Thyroid gland (tissue), 4 donors: ENCODE measurements at regions not wholly inside any gene's neighbourhood (a gene's known extent, or its start where the extent isn't known, plus 50 kb on each side); places are given as distances from the start of the nearest gene placed in this dataset.

Source experiments
- DNase-seq, 2 donors: peaks; one replicate each; pipeline ENCODE4 v3.0.0-alpha.2; 2019
- H3K27ac ChIP-seq, 3 donors: fragments of 200-600 bp; sonication (generic); 1 replicate in 2 of 3; 2 replicates in 1 of 3; pipeline ENCODE4 v1.5.1; 2016 to 2019; ENCODE audit warnings: mild to moderate bottlenecking in 1 of 3, moderate library complexity in 1 of 3
- H3K27me3 ChIP-seq: fragments of 200-600 bp; sonication (generic); one replicate; pipeline ENCODE4 v1.5.1; 2019
- H3K36me3 ChIP-seq, 2 donors: fragments of 200-600 bp; sonication (generic); one replicate each; pipeline ENCODE4 v1.5.1; 2016 to 2019
- H3K4me1 ChIP-seq, 2 donors: fragments of 200-600 bp; sonication (generic); one replicate each; pipeline ENCODE4 v1.5.1; 2017 to 2019
- H3K4me3 ChIP-seq, 3 donors: fragments of 200-600 bp; sonication (generic); replicated peaks in 1 of 3; 1 replicate in 2 of 3; 2 replicates in 1 of 3; pipeline ENCODE4 v1.5.1; 2016; ENCODE audit warnings: mild to moderate bottlenecking in 1 of 3
- H3K9me3 ChIP-seq: fragments of 200-600 bp; sonication (generic); one replicate; pipeline ENCODE4 v1.5.1; 2017
- POLR2A ChIP-seq, 2 donors: fragments of 450-650 bp; IDR thresholded peaks; one replicate each; pipeline ENCODE4 v1.6.1; 2017; ENCODE audit warnings: antibody characterized with exemption in 2 of 2, mild to moderate bottlenecking in 2 of 2, moderate library complexity in 1 of 2
- WGBS, 2 donors: methylation state at CpG; one replicate each; pipeline ENCODE4 v1.1.5; 2017; 5-methylcytosine and 5-hydroxymethylcytosine counted together
- intact Hi-C: fragments of 100-400 bp; cut with DNase I; formaldehyde crosslinking; loops from one replicate; pipeline ENCODE4 v1.15.1; 2023
- TF ChIP-seq, protein P1 (sequence below), 6 experiments: fragments of 200-600 bp in 3 of 6; fragments of 450-650 bp in 3 of 6; sonication (generic) in 3 of 6; IDR thresholded peaks; one replicate each; pipeline ENCODE4 v1.5.1; 2016 to 2019; ENCODE audit warnings: antibody characterized with exemption in 6 of 6, mild to moderate bottlenecking in 2 of 6, inconsistent platforms in 1 of 6, moderate library complexity in 1 of 6

DNA sequence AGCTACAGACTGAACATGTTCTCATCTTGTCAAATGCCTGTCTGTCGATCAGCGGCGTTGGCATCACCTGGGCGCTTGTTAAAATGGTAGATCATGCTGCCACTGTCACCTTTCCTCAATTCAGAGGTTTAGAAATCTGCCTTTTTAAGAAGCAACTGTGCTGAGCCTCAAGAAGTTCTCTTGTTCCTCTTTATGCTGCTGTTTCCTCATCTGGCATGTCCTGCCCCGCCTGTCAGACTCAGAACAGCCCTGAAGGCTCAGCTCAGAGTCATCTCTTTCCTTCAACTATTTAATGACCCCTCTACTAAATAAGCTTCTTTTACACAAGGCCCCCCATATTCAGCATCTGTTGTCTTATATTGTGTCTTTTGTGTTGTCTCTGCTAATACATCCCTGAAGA is 368.2 kb downstream of the EPM2A start:
- Histone ChIP-seq H3K27me3 (no peaks in the 10 kb centered on the region), H3K9me3 (no peaks in the 10 kb centered on the region), H3K27ac (no peak overlapping the region), H3K36me3 (no peaks in the 10 kb centered on the region), H3K4me1 (no peaks in the 10 kb centered on the region), H3K4me3 (no peak overlapping the region)
- WGBS, 2 donors, result 90 to 98% methylated on average over 5 of the region's 5 CpGs
- no peak for DNase-seq
- intact Hi-C loops, result no loop called here
- no peak for TF ChIP-seq POLR2A (IDR thresholded peaks at IDR 0.05)
- TF ChIP-seq, protein P1, sequence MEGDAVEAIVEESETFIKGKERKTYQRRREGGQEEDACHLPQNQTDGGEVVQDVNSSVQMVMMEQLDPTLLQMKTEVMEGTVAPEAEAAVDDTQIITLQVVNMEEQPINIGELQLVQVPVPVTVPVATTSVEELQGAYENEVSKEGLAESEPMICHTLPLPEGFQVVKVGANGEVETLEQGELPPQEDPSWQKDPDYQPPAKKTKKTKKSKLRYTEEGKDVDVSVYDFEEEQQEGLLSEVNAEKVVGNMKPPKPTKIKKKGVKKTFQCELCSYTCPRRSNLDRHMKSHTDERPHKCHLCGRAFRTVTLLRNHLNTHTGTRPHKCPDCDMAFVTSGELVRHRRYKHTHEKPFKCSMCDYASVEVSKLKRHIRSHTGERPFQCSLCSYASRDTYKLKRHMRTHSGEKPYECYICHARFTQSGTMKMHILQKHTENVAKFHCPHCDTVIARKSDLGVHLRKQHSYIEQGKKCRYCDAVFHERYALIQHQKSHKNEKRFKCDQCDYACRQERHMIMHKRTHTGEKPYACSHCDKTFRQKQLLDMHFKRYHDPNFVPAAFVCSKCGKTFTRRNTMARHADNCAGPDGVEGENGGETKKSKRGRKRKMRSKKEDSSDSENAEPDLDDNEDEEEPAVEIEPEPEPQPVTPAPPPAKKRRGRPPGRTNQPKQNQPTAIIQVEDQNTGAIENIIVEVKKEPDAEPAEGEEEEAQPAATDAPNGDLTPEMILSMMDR (IDR thresholded peaks at IDR 0.05), result no peak

DNA sequence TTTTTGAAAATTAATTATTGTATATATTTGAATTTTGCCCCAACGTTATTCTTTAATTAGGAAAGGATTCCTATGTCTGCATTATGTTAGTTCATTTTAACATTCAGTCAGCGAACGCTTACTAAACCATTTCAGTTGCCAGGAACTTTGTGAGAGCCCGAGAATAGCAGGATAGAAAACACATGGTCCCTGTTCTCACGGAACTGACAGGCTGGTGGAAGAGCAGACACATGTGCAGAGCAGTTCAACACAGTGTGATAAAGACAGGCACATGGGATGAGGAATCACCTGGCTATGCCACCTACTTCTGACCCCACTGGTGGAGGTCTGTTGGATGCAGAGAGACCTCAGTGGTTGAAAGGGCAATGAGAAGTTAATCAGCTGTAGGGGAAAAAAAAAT is 367.2 kb downstream of the EPM2A start:
- intact Hi-C loops, result no loop called here
- H3K9me3 ChIP-seq, result no peaks in the 10 kb centered on the region
- 74 to 77% methylated on average over 5 of the region's 5 CpGs for WGBS, 2 donors
- no peak overlapping the region for H3K4me3 ChIP-seq
- H3K27ac ChIP-seq, result no peak overlapping the region
- no peaks in the 10 kb centered on the region for H3K4me1 ChIP-seq
- TF ChIP-seq POLR2A (IDR thresholded peaks at IDR 0.05), result no peak
- TF ChIP-seq, protein P1 (IDR thresholded peaks at IDR 0.05), result no peak
- no peak for DNase-seq
- H3K36me3 ChIP-seq, result no peaks in the 10 kb centered on the region
- no peaks in the 10 kb centered on the region for H3K27me3 ChIP-seq

- intact Hi-C loops, result no loop called here
- no peaks in the 10 kb centered on the region for H3K9me3 ChIP-seq
- no peaks in the 10 kb centered on the region for H3K27me3 ChIP-seq
- no peak for TF ChIP-seq POLR2A (IDR thresholded peaks at IDR 0.05)
- TF ChIP-seq, protein P1 (IDR thresholded peaks at IDR 0.05), result no peak
- DNase-seq, result no peak
- no peaks in the 10 kb centered on the region for H3K4me1 ChIP-seq
- no peak overlapping the region for H3K4me3 ChIP-seq
- no peak overlapping the region for H3K27ac ChIP-seq
- no peaks in the 10 kb centered on the region for H3K36me3 ChIP-seq
Measured at GRCh38 chr6:145370559-145370958, 364.8 kb downstream of the EPM2A start.

DNA sequence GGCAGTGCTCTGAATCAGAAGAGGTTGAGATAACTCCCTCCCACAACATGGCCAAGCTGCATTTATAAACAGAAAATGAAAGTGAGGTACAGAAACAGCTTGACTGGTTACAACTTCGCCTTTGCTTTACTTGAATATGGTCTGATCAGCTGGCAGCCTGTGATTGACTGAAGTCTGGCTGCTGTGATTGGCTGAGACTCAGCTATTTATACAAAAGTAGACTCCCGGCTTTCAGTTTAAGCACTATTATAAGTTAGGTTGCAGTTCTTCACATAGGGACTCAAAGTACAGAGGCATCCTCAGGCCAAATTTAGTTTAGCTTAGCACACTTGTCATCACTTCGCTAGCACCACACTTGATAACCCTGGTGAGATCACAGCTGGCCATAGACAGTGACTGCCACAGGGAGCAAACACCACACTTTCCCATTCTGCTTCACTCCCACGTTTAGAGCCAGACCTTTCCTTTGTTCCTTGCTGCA is 362.6 kb downstream of the EPM2A start:
- Histone ChIP-seq H3K27ac (no peak overlapping the region), H3K9me3 (no peaks in the 10 kb centered on the region), H3K4me1 (no peaks in the 10 kb centered on the region), H3K27me3 (no peaks in the 10 kb centered on the region), H3K36me3 (no peaks in the 10 kb centered on the region), H3K4me3 (no peak overlapping the region)
- intact Hi-C loops, result no loop called here
- DNase-seq, result no peak
- no peak for TF ChIP-seq POLR2A (IDR thresholded peaks at IDR 0.05)
- TF ChIP-seq, protein P1 (IDR thresholded peaks at IDR 0.05), result no peak
- WGBS, 2 donors, result 55 to 72% methylated on average over 4 of the region's 4 CpGs

DNA sequence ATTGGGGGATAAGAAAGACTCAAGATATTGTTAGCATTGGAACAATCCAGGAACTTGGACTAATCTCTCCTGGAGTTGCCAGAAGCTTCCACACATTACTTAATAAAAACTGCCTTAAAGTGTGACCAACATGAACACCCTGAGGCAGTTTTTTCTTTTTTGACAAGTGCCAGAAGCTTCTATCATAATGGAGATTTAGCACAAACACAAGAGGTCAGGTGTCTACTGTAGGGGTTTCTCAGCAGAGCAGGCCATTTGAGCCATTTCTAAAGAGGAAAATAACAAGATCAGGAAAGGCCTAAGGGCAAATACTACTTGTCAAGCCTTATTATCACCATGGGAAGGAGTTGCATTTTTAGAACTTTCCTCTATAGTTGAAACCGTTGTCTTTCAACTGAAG is 361.5 kb downstream of the EPM2A start:
- Histone ChIP-seq H3K36me3 (no peaks in the 10 kb centered on the region), H3K4me3 (no peak overlapping the region), H3K4me1 (no peaks in the 10 kb centered on the region), H3K9me3 (no peaks in the 10 kb centered on the region), H3K27ac (no peak overlapping the region), H3K27me3 (no peaks in the 10 kb centered on the region)
- whole genome bisulfite sequencing, 2 donors, result 69 to 76% methylated on average over 1 of the region's 1 CpG
- intact Hi-C loops, result no loop called here
- TF ChIP-seq, protein P1 (IDR thresholded peaks at IDR 0.05), result no peak
- TF ChIP-seq POLR2A (IDR thresholded peaks at IDR 0.05), result no peak
- no peak for DNase-seq
